Breast epithelium (tissue), 3 donors: ENCODE measurements at regions not wholly inside any gene's neighbourhood (a gene's known extent, or its start where the extent isn't known, plus 50 kb on each side); places are given as distances from the start of the nearest gene placed in this dataset.

Experiments
- CTCF ChIP-seq, 3 donors: fragments of 450-650 bp; IDR thresholded peaks; one replicate each; pipeline ENCODE4 v1.5.1; 2016 to 2017; ENCODE audit warnings: antibody characterized with exemption in 3 of 3, mild to moderate bottlenecking in 3 of 3, moderate library complexity in 3 of 3
- POLR2AphosphoS5 ChIP-seq, 3 donors: sonication (generic); formaldehyde crosslinking; IDR thresholded peaks; one replicate each; pipeline ENCODE4 v1.6.1; 2017; ENCODE audit warnings: antibody characterized with exemption in 3 of 3

- TF ChIP-seq CTCF (IDR thresholded peaks at IDR 0.05) (peak in 2 of 3 donors; percentile 49 to 53), POLR2AphosphoS5 (IDR thresholded peaks at IDR 0.05) (no peak)
These were observed 203.8 kb upstream of the RAI14 start for GRCh38 chr5:34452170-34452828.
